ENCODE measurements at regions not wholly inside any gene's neighbourhood (a gene's known extent, or its start where the extent isn't known, plus 50 kb on each side); places are given as distances from the start of the nearest gene placed in this dataset.
A peak's percentile ranks its signal among the peaks of the same experiment; 100 is the strongest.

- WGBS: 52% methylated on average over 3 of the region's 4 CpGs
- DNase-seq: no peak
Measured at GRCh38 chr5:12902611-12903010, 998.4 kb upstream of the CTNND2 start.

GRCh38 chr5:12901696-12902095 is 997.5 kb upstream of the CTNND2 start:
- no peak overlapping the region for H2BK15ac ChIP-seq (ENCODE audit: low read depth, poor library complexity, severe bottlenecking)
- no peak overlapping the region for H4K8ac ChIP-seq (ENCODE audit: low read length)
- H2BK5ac ChIP-seq (ENCODE audit: low read depth, low read length, poor library complexity, severe bottlenecking): no peak overlapping the region
- H3K23ac ChIP-seq (ENCODE audit: low read length in 2 of 2): no peak overlapping the region
- H2BK12ac ChIP-seq (ENCODE audit: low read length in 2 of 2): no peak overlapping the region
- H3K4me1 ChIP-seq (ENCODE audit: control insufficient read depth, insufficient read depth, low read depth, low read length): no peaks in the 10 kb centered on the region
- no peak overlapping the region for H2BK120ac ChIP-seq (ENCODE audit: low read depth, low read length)
- H3K4me3 ChIP-seq (ENCODE audit: insufficient read depth in 1 of 2, low read depth in 1 of 2, low read length in 2 of 2): no peak overlapping the region
- H3K79me1 ChIP-seq (replicated peaks; ENCODE audit: low read length, poor library complexity, severe bottlenecking): no peaks in the 10 kb centered on the region
- H3K4me2 ChIP-seq (ENCODE audit: low read length, poor library complexity, severe bottlenecking): no peak overlapping the region
- no peak overlapping the region for H3K18ac ChIP-seq (ENCODE audit: low read depth in 1 of 2, low read length in 2 of 2)
- 75% methylated on average over 1 of the region's 1 CpG for WGBS
- H3K27me3 ChIP-seq (ENCODE audit: control insufficient read depth in 1 of 2, insufficient read depth in 1 of 2, low read length in 2 of 2): no peaks in the 10 kb centered on the region
- no peaks in the 10 kb centered on the region for H3K36me3 ChIP-seq (ENCODE audit: control insufficient read depth in 1 of 2, insufficient read depth in 2 of 2, low read depth in 1 of 2, low read length in 2 of 2)
- no peak overlapping the region for H3K14ac ChIP-seq (ENCODE audit: low read length in 2 of 2)
- no peak for DNase-seq
- no peaks in the 10 kb centered on the region for H3K9me3 ChIP-seq (ENCODE audit: control insufficient read depth, low read length)
- H3K4ac ChIP-seq (ENCODE audit: low read depth in 1 of 2, low read length in 2 of 2): no peak overlapping the region
- no peak overlapping the region for H3K9ac ChIP-seq (ENCODE audit: low read length)
- H4K91ac ChIP-seq (ENCODE audit: low read length): no peak overlapping the region
- no peak overlapping the region for H2AFZ ChIP-seq (ENCODE audit: low read depth, low read length)
- H3K27ac ChIP-seq (ENCODE audit: low read length, poor library complexity, severe bottlenecking): no peak overlapping the region
- H2AK5ac ChIP-seq (ENCODE audit: low read length, severe bottlenecking): no peak overlapping the region

More at GRCh38 chr5:12902611-12903010, 998.4 kb upstream of the CTNND2 start:
- H3K4me3 ChIP-seq (ENCODE audit: insufficient read depth in 1 of 2, low read depth in 1 of 2, low read length in 2 of 2): no peak overlapping the region
- no peak overlapping the region for H2BK5ac ChIP-seq (ENCODE audit: low read depth, low read length, poor library complexity, severe bottlenecking)
- no peak overlapping the region for H2BK12ac ChIP-seq (ENCODE audit: low read length in 2 of 2)
- H3K4me1 ChIP-seq (ENCODE audit: control insufficient read depth, insufficient read depth, low read depth, low read length): no peaks in the 10 kb centered on the region
- no peak overlapping the region for H3K14ac ChIP-seq (ENCODE audit: low read length in 2 of 2)
- no peaks in the 10 kb centered on the region for H3K79me1 ChIP-seq (replicated peaks; ENCODE audit: low read length, poor library complexity, severe bottlenecking)
- H2BK15ac ChIP-seq (ENCODE audit: low read depth, poor library complexity, severe bottlenecking): no peak overlapping the region
- H3K4me2 ChIP-seq (ENCODE audit: low read length, poor library complexity, severe bottlenecking): no peak overlapping the region
- no peak overlapping the region for H4K8ac ChIP-seq (ENCODE audit: low read length)
- H3K9ac ChIP-seq (ENCODE audit: low read length): no peak overlapping the region
- no peak overlapping the region for H3K27ac ChIP-seq (ENCODE audit: low read length, poor library complexity, severe bottlenecking)
- H4K91ac ChIP-seq (ENCODE audit: low read length): no peak overlapping the region
- no peak overlapping the region for H2BK120ac ChIP-seq (ENCODE audit: low read depth, low read length)
- H2AK5ac ChIP-seq (ENCODE audit: low read length, severe bottlenecking): no peak overlapping the region
- H3K4ac ChIP-seq (ENCODE audit: low read depth in 1 of 2, low read length in 2 of 2): no peak overlapping the region
- H3K23ac ChIP-seq (ENCODE audit: low read length in 2 of 2): no peak overlapping the region
- H3K9me3 ChIP-seq (ENCODE audit: control insufficient read depth, low read length): no peaks in the 10 kb centered on the region
- H3K18ac ChIP-seq (ENCODE audit: low read depth in 1 of 2, low read length in 2 of 2): no peak overlapping the region
- H2AFZ ChIP-seq (ENCODE audit: low read depth, low read length): no peak overlapping the region
- H3K27me3 ChIP-seq (ENCODE audit: control insufficient read depth in 1 of 2, insufficient read depth in 1 of 2, low read length in 2 of 2): no peaks in the 10 kb centered on the region
- no peaks in the 10 kb centered on the region for H3K36me3 ChIP-seq (ENCODE audit: control insufficient read depth in 1 of 2, insufficient read depth in 2 of 2, low read depth in 1 of 2, low read length in 2 of 2)

- Histone ChIP-seq H3K4me1 (ENCODE audit: control insufficient read depth, insufficient read depth, low read depth, low read length) (no peaks in the 10 kb centered on the region), H3K4me3 (ENCODE audit: insufficient read depth in 1 of 2, low read depth in 1 of 2, low read length in 2 of 2) (no peak overlapping the region), H4K91ac (ENCODE audit: low read length) (no peak overlapping the region), H3K9me3 (ENCODE audit: control insufficient read depth, low read length) (no peaks in the 10 kb centered on the region), H3K36me3 (ENCODE audit: control insufficient read depth in 1 of 2, insufficient read depth in 2 of 2, low read depth in 1 of 2, low read length in 2 of 2) (no peaks in the 10 kb centered on the region), H2AK5ac (ENCODE audit: low read length, severe bottlenecking) (no peak overlapping the region), H4K8ac (ENCODE audit: low read length) (no peak overlapping the region), H3K9ac (ENCODE audit: low read length) (no peak overlapping the region), H2BK5ac (ENCODE audit: low read depth, low read length, poor library complexity, severe bottlenecking) (no peak overlapping the region), H3K18ac (ENCODE audit: low read depth in 1 of 2, low read length in 2 of 2) (no peak overlapping the region), H2BK12ac (ENCODE audit: low read length in 2 of 2) (no peak overlapping the region), H3K4me2 (ENCODE audit: low read length, poor library complexity, severe bottlenecking) (no peak overlapping the region), H3K79me1 (replicated peaks; ENCODE audit: low read length, poor library complexity, severe bottlenecking) (no peaks in the 10 kb centered on the region), H2AFZ (ENCODE audit: low read depth, low read length) (no peak overlapping the region), H3K23ac (ENCODE audit: low read length in 2 of 2) (peak overlapping the region in 1 of 2 experiments; percentile 71), H2BK15ac (ENCODE audit: low read depth, poor library complexity, severe bottlenecking) (no peak overlapping the region), H3K14ac (ENCODE audit: low read length in 2 of 2) (no peak overlapping the region), H3K4ac (ENCODE audit: low read depth in 1 of 2, low read length in 2 of 2) (no peak overlapping the region), H2BK120ac (ENCODE audit: low read depth, low read length) (no peak overlapping the region), H3K27me3 (ENCODE audit: control insufficient read depth in 1 of 2, insufficient read depth in 1 of 2, low read length in 2 of 2) (no peaks in the 10 kb centered on the region), H3K27ac (ENCODE audit: low read length, poor library complexity, severe bottlenecking) (no peak overlapping the region)
- no peak for DNase-seq
- 81% methylated on average over 2 of the region's 3 CpGs for WGBS
Measured at GRCh38 chr5:12896086-12896485, 991.8 kb upstream of the CTNND2 start.

- Histone ChIP-seq H3K27ac (ENCODE audit: low read length, poor library complexity, severe bottlenecking) (no peak overlapping the region), H3K9ac (ENCODE audit: low read length) (no peak overlapping the region), H3K4me1 (ENCODE audit: control insufficient read depth, insufficient read depth, low read depth, low read length) (no peaks in the 10 kb centered on the region), H3K4ac (ENCODE audit: low read depth in 1 of 2, low read length in 2 of 2) (no peak overlapping the region), H2BK120ac (ENCODE audit: low read depth, low read length) (no peak overlapping the region), H3K79me1 (replicated peaks; ENCODE audit: low read length, poor library complexity, severe bottlenecking) (no peaks in the 10 kb centered on the region), H3K36me3 (ENCODE audit: control insufficient read depth in 1 of 2, insufficient read depth in 2 of 2, low read depth in 1 of 2, low read length in 2 of 2) (no peaks in the 10 kb centered on the region), H2BK15ac (ENCODE audit: low read depth, poor library complexity, severe bottlenecking) (no peak overlapping the region), H2BK12ac (ENCODE audit: low read length in 2 of 2) (no peak overlapping the region), H2BK5ac (ENCODE audit: low read depth, low read length, poor library complexity, severe bottlenecking) (no peak overlapping the region), H3K4me3 (ENCODE audit: insufficient read depth in 1 of 2, low read depth in 1 of 2, low read length in 2 of 2) (no peak overlapping the region), H4K91ac (ENCODE audit: low read length) (no peak overlapping the region), H2AK5ac (ENCODE audit: low read length, severe bottlenecking) (no peak overlapping the region), H3K27me3 (ENCODE audit: control insufficient read depth in 1 of 2, insufficient read depth in 1 of 2, low read length in 2 of 2) (no peaks in the 10 kb centered on the region), H2AFZ (ENCODE audit: low read depth, low read length) (no peak overlapping the region), H3K14ac (ENCODE audit: low read length in 2 of 2) (no peak overlapping the region), H3K4me2 (ENCODE audit: low read length, poor library complexity, severe bottlenecking) (no peak overlapping the region), H3K23ac (ENCODE audit: low read length in 2 of 2) (no peak overlapping the region), H3K9me3 (ENCODE audit: control insufficient read depth, low read length) (no peaks in the 10 kb centered on the region), H4K8ac (ENCODE audit: low read length) (no peak overlapping the region), H3K18ac (ENCODE audit: low read depth in 1 of 2, low read length in 2 of 2) (no peak overlapping the region)
- no peak for DNase-seq
- 73% methylated on average over 1 of the region's 2 CpGs for WGBS
Measured at GRCh38 chr5:12885018-12885417, 980.8 kb upstream of the CTNND2 start.

Data from mesenchymal stem cell (in vitro differentiated cells and primary cell).